ENCODE measurements at regions not wholly inside any gene's neighbourhood (a gene's known extent, or its start where the extent isn't known, plus 50 kb on each side); places are given as distances from the start of the nearest gene placed in this dataset.

- TF ChIP-seq CTCF (IDR thresholded peaks at IDR 0.05; ENCODE audit: low read depth, low read length) (no peak), POLR2A (IDR thresholded peaks at IDR 0.05; ENCODE audit: extremely low read depth, insufficient read length) (no peak), MAX (IDR thresholded peaks at IDR 0.05; ENCODE audit: low read depth, low read length) (no peak), MYC (IDR thresholded peaks at IDR 0.05; ENCODE audit: low read depth, low read length) (no peak)
Measured at GRCh38 chr3:118808723-118809122, 225.9 kb downstream of the IGSF11 start.
